SK-N-MC (cell line): ENCODE measurements at regions not wholly inside any gene's neighbourhood (a gene's known extent, or its start where the extent isn't known, plus 50 kb on each side); places are given as distances from the start of the nearest gene placed in this dataset.

Experiments
- DNase-seq: peaks from one replicate; pipeline ENCODE4 v3.0.0-alpha.2; 2011; ENCODE audit warnings: low read depth, low spot score
- H3K27ac ChIP-seq: fragments of 200-600 bp; sonication (generic); 2 replicates; pipeline ENCODE4 v1.5.1; 2016; ENCODE audit warnings: mixed run types
- H3K36me3 ChIP-seq: fragments of 200-600 bp; sonication (generic); 2 replicates; pipeline ENCODE4 v1.6.1; 2017; ENCODE audit warnings: antibody characterized with exemption, low read length, mixed read lengths; ENCODE audit not compliant: insufficient read depth
- H3K4me3 ChIP-seq: fragments of 200-600 bp; sonication (generic); 2 replicates; pipeline ENCODE4 v1.5.1; 2016
- H3K9ac ChIP-seq: fragments of 200-600 bp; sonication (generic); 2 replicates; pipeline ENCODE4 v1.8.0; 2017; ENCODE audit warnings: mixed run types, mixed read lengths; ENCODE audit not compliant: insufficient read length
- H3K9me3 ChIP-seq: fragments of 200-600 bp; sonication (generic); 2 replicates; pipeline ENCODE4 v1.6.1; 2017; ENCODE audit warnings: low read depth, mild to moderate bottlenecking, antibody characterized with exemption, low read length, moderate library complexity, mixed read lengths
- EZH2 ChIP-seq: fragments of 200-600 bp; sonication (generic); IDR thresholded peaks from one replicate; pipeline ENCODE4 v1.6.1; 2017; ENCODE audit warnings: antibody characterized with exemption
- FOXP2 ChIP-seq: optimal IDR thresholded peaks from 2 replicates; pipeline ENCODE3; 2011; ENCODE audit warnings: mild to moderate bottlenecking, moderate library complexity; ENCODE audit not compliant: insufficient read depth; ENCODE audit errors: extremely low read length, control extremely low read depth
- POLR2AphosphoS5 ChIP-seq: IDR thresholded peaks from 2 replicates; pipeline ENCODE4 v1.6.1; 2012; ENCODE audit warnings: mild to moderate bottlenecking, low read depth, low read length, borderline replicate concordance

DNA sequence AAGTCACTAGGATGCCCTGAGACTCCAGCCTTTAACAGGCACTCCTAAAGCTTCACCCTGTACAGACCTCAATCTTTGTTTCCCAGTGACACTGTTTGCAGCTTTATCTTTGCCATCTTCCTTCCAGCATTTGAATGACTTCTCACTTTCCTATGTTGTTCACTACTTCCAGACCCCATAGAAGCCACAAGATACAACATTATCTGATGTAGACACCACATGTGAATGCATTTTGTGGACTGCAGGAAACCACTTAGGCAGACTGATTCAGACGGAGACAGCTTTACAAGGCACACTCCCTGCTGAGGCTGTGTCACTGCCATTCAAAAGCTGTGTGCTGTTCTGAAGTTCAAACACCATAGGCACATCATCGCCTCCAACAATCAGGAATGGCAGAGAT lies 67.3 kb upstream of the SPATS2L start:
- no peaks in the 10 kb centered on the region for H3K9me3 ChIP-seq
- H3K36me3 ChIP-seq: no peaks in the 10 kb centered on the region
- peak; percentile 56 for DNase-seq
- H3K27ac ChIP-seq: no peak overlapping the region
- no peak overlapping the region for H3K4me3 ChIP-seq
- TF ChIP-seq FOXP2: no peak
- no peak for TF ChIP-seq EZH2
- TF ChIP-seq POLR2AphosphoS5: no peak; the same call in 1 of the 2 replicates
- no peak overlapping the region for H3K9ac ChIP-seq

DNA sequence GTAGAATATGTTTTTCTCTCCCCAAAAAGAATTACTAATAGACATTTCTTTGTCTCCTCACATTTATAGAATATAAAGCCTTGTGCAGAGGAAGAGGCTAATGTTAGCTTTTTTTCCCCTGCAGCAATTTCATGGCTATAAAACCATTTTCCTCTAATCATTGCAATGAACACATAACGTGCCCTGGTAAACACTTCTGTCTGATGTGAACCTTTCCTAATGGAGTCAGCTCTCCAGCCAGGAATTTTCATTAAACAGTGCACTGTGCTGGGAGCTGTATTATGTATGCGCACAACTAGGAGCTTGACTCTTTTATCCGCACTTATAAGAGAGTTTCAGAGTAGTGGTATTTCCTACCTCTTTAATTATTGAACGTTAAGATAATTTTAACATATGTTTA lies 63.9 kb upstream of the SPATS2L start:
- H3K9ac ChIP-seq: no peak overlapping the region
- H3K27ac ChIP-seq: peak overlapping the region; percentile 33; the same call in 1 of the 2 replicates
- H3K36me3 ChIP-seq: no peaks in the 10 kb centered on the region
- H3K9me3 ChIP-seq: no peaks in the 10 kb centered on the region
- TF ChIP-seq EZH2: no peak
- peak; percentile 68 for TF ChIP-seq FOXP2
- TF ChIP-seq POLR2AphosphoS5: no peak
- peak overlapping the region; percentile 57 for H3K4me3 ChIP-seq
- DNase-seq: peak; percentile 26

DNA sequence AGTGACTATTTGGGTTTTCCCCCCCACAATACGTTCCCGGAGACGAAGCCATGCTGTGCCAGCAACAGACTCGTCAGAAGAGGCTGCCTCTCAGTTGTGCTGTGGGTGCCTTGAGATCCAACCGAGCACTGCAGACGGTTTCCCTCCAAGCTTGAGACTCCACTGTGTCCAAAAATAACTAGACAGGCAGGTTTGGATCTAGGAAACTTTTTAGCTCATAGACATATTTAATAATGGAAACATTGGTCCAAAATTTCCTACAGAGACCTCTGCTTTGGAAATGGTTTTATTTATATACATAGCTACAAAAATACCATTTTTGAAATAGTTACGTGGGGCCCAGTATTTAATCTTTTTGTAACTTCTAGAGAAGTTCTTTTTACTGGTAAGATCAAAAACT lies 63.1 kb upstream of the SPATS2L start:
- no peaks in the 10 kb centered on the region for H3K9me3 ChIP-seq
- TF ChIP-seq POLR2AphosphoS5: no peak
- DNase-seq: no peak
- H3K9ac ChIP-seq: peak overlapping the region; percentile 32
- H3K4me3 ChIP-seq: peak overlapping the region; percentile 57
- H3K27ac ChIP-seq: peak overlapping the region; percentile 33; the same call in 1 of the 2 replicates
- no peaks in the 10 kb centered on the region for H3K36me3 ChIP-seq

DNA sequence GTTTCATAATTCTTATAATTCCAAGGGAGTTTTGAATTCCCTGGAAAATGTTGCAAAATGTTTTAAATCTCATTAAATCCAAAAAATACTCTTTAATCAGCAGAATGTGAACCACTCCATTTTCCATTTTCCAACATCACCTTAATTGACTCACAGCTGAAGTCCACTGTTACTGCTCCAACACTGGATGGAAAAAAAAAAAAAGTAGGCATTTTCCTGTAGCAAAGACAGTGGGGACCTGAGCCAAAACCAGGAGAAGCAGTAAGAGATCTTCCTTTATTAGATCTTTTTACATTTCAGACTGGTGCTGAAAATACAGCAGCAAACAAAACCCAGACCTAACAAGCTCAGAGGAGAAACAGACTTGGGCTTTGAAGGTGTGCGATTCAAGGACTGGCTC lies 62.4 kb upstream of the SPATS2L start:
- Histone ChIP-seq H3K9me3 (no peaks in the 10 kb centered on the region), H3K9ac (no peak overlapping the region), H3K4me3 (no peak overlapping the region), H3K36me3 (no peaks in the 10 kb centered on the region), H3K27ac (no peak overlapping the region)
- no peak for DNase-seq
- no peak for TF ChIP-seq FOXP2
- TF ChIP-seq EZH2: no peak
- TF ChIP-seq POLR2AphosphoS5: no peak

DNA sequence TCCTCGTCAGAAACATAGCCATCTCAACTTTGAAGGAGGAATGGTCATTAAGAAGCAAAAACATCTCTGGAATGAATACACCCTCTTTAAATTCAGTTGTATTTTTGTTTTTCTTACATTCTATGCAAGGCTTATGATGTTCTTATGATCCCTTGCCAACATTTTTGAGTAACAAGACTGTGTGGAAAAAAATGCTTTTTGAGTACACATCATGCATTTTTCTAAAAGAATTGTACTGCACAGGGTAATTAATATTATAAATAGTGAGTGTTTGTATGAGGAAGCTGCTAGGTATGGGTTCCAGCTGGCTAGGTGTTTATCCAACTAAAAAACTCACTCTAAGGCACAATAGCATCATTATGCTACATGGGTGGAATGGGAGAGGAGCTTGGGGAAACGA lies 59.0 kb upstream of the SPATS2L start:
- H3K36me3 ChIP-seq: no peaks in the 10 kb centered on the region
- no peak overlapping the region for H3K4me3 ChIP-seq
- H3K27ac ChIP-seq: no peak overlapping the region
- no peak for DNase-seq
- no peak overlapping the region for H3K9ac ChIP-seq
- TF ChIP-seq EZH2 (no peak), POLR2AphosphoS5 (no peak), FOXP2 (no peak)
- H3K9me3 ChIP-seq: no peaks in the 10 kb centered on the region

DNA sequence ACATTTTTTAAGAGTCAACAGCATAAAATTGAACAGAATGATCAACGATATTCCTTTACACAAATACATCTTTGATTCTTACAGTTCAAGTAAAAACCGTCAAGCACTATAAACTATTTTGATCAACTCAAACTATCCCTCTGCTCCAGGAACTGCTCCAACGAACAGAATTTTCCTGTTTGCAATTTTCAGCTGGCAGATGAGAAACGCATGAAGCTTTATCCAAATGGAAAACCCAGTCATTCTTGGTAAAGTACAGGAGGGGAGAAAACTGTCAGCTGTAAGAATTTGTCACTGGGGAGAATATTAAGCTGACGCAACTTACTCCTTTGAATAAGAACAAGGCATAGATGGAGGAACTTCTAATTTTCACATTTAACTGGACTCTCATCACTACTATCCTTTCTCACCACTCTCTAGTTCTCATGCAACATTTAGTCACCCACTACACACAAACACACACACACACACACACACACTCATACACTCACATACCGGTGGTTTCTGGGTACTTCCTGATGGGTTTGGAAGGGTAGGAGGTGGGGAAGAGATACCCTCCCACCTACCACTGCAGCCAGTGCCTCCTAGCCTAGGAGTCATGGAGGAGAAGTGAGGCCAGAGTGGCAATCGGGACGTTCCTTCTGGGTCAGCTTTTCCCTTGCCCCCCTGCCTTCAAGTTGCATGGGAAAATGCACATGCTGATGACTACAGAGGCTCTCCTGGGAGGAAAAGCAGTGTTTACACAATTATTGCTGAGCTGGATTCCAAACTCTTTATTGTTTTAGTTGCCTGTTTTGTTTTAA lies 54.0 kb upstream of the SPATS2L start:
- no peak for DNase-seq
- H3K4me3 ChIP-seq: no peak overlapping the region
- no peaks in the 10 kb centered on the region for H3K9me3 ChIP-seq
- H3K9ac ChIP-seq: no peak overlapping the region
- TF ChIP-seq POLR2AphosphoS5 (no peak), FOXP2 (no peak), EZH2 (no peak)
- no peaks in the 10 kb centered on the region for H3K36me3 ChIP-seq
- H3K27ac ChIP-seq: no peak overlapping the region

DNA sequence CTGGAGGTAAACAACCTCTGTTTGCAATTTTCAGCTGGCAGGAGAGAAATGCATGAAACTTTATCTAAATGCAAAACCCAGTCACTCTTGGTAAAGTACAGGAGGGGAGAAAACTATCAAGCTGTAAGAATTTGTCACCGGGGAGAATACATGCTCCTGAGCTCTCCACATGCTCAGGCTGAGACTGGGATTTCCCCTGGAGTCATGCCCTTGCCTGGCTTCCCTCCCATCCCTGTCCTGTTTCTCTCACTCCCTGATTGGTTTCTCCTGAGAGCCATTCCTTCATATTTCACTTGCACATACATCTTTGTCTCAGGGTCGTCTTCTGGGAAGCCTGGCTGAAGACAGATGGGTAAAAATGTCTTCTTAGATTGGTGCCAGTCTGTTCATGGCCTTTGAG lies 52.9 kb upstream of the SPATS2L start:
- H3K9ac ChIP-seq: no peak overlapping the region
- TF ChIP-seq EZH2: no peak
- TF ChIP-seq POLR2AphosphoS5: no peak
- no peak for TF ChIP-seq FOXP2
- no peak overlapping the region for H3K27ac ChIP-seq
- no peaks in the 10 kb centered on the region for H3K9me3 ChIP-seq
- no peak overlapping the region for H3K4me3 ChIP-seq
- no peaks in the 10 kb centered on the region for H3K36me3 ChIP-seq
- DNase-seq: no peak

DNA sequence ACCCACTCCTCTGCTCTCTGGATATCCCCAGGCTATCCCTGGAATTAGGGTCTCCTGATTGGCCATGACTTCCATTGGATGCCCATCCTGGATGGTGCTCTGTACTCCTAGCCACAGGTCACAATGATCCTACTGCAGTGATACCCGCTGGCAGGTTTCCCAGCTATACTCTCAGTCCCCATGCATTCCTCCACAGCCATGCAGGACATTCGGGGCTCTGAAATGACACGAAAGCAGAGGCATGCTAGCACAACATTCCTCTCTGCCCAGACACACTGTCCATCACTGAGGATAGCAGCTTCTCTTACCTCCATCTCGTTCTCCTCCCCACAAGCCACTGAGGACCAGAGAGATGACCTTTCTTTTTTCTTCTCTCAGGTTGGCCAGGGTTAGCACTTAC lies 51.7 kb upstream of the SPATS2L start:
- Histone ChIP-seq H3K4me3 (no peak overlapping the region), H3K27ac (no peak overlapping the region), H3K9ac (no peak overlapping the region), H3K36me3 (no peaks in the 10 kb centered on the region), H3K9me3 (no peaks in the 10 kb centered on the region)
- no peak for DNase-seq
- TF ChIP-seq EZH2: no peak
- TF ChIP-seq FOXP2: no peak
- no peak for TF ChIP-seq POLR2AphosphoS5

DNA sequence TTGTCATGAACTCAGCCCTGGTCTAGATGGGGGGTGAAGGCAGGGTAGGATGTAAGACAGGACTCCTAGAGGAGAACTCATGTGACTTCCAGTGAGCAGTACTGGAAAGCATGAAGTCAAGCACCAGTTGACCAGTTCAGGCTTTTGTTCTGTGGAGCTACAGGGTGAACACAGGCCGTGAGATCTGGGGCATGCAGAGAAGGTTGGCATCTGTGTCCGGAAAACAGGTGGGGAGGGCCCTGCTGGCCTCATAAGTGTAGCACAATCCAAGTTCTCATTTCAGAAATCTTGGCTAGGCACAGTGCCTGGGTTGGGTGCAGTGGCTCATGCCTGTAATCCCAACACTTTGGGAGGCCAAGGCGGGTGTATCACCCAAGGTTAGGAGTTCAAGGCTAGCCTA lies 50.9 kb upstream of the SPATS2L start:
- Histone ChIP-seq H3K9me3 (no peaks in the 10 kb centered on the region), H3K36me3 (no peaks in the 10 kb centered on the region), H3K27ac (no peak overlapping the region), H3K4me3 (no peak overlapping the region), H3K9ac (no peak overlapping the region)
- TF ChIP-seq FOXP2: no peak
- no peak for TF ChIP-seq EZH2
- no peak for TF ChIP-seq POLR2AphosphoS5
- DNase-seq: no peak
